ENCODE measurements at regions not wholly inside any gene's neighbourhood (a gene's known extent, or its start where the extent isn't known, plus 50 kb on each side); places are given as distances from the start of the nearest gene placed in this dataset.

DNA sequence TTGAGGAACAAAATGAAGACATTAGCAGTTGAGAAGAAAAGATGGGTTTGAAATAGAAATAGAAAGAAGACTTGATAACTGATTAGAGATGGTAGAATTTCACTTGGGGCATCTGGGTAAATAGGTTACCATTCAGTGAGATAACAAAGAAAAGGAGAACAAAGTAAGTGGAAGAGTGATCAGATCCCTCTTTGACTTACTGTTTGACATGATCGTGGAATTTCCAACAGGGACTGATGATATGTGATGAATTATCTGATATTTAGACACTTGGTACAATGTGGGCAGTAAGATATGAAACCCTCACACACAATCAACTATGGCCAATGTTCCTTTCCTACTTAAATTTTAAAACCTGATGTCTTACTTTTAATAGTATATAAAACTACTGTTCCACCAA is 70.1 kb upstream of the STARD4 start:
- no peak for DNase-seq (ENCODE audit: low spot score)

GRCh38 chr5:111580956-111581355 is 68.6 kb upstream of the STARD4 start:
- DNase-seq (ENCODE audit: low spot score): no peak

- DNase-seq (ENCODE audit: low spot score): no peak
Measured at GRCh38 chr5:111574311-111574710, 62.0 kb upstream of the STARD4 start.

GRCh38 chr5:111572561-111572960 is 60.2 kb upstream of the STARD4 start:
- DNase-seq (ENCODE audit: low spot score): no peak

DNA sequence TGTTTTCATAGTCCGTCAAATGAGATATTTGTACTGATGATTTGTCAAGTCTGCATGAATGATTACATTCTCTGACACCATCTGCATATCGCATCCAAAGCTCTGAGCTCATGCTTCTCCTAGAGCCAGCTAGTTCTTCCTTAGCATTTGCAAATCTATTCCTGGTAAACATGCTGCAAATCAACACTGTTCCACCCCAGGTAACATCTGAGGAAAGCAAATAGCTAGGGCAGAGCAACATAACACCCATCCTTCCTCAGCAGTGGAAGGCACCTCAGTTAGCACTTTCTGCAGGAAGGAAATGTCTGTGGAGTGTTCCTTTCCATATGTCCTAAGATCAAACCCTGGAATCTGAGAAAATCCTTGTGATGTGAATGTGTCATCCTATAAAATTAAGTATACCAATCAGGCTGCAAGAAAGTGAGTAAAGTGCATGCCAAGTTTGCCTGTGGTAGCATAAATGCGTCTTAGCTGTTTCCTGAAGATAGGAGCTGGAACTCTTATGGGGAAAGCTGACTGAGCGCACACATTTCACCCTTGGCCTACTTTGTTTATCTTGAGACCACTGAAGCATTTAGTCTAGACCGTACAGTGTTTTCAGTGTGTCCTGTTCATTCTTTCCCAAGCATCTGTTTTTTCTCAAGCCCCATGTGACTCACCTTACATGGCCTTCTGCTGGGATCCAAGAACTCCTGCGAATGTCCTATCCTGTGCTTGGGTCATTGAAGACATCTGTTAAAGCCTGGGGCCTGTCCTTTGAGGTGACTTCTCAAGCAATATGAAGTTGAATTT is 50.9 kb upstream of the STARD4 start:
- no peak for DNase-seq (ENCODE audit: low spot score)

- DNase-seq (ENCODE audit: low spot score): no peak
Measured at GRCh38 chr5:111562561-111562960, 50.2 kb upstream of the STARD4 start.

Data from hepatic stellate cell (primary cell).